Liver (tissue), 3 donors: ENCODE measurements at regions not wholly inside any gene's neighbourhood (a gene's known extent, or its start where the extent isn't known, plus 50 kb on each side); places are given as distances from the start of the nearest gene placed in this dataset.

Source experiments
- CTCF ChIP-seq: fragments of 150-350 bp; IDR thresholded peaks from 2 replicates; pipeline ENCODE4 v1.5.1; 2017; ENCODE audit warnings: improper control_type of control experiment, low read depth, low read length; ENCODE audit not compliant: missing input control
- GABPA ChIP-seq, 2 donors: IDR thresholded peaks in 1 of 2; conservative IDR thresholded peaks in 1 of 2; 2 replicates each; pipeline ENCODE4 v1.6.1; 2016; ENCODE audit warnings: antibody characterized with exemption in 2 of 2, mild to moderate bottlenecking in 1 of 2, moderate library complexity in 1 of 2
- HNF4A ChIP-seq, 2 donors: conservative IDR thresholded peaks; 2 replicates each; pipeline ENCODE4 v1.6.1; 2016; ENCODE audit warnings: antibody characterized with exemption in 2 of 2, mild to moderate bottlenecking in 2 of 2
- JUND ChIP-seq, 2 donors: IDR thresholded peaks; 2 replicates each; pipeline ENCODE4 v1.6.1; 2016; ENCODE audit warnings: antibody characterized with exemption in 2 of 2
- NR2F2 ChIP-seq: IDR thresholded peaks from 2 replicates; pipeline ENCODE4 v1.6.1; 2016; ENCODE audit warnings: antibody characterized with exemption
- RAD21 ChIP-seq, 2 donors: IDR thresholded peaks; 2 replicates each; pipeline ENCODE4 v1.6.1; 2016; ENCODE audit warnings: antibody characterized with exemption in 2 of 2, mild to moderate bottlenecking in 2 of 2
- RXRA ChIP-seq, 2 donors: IDR thresholded peaks; 2 replicates each; pipeline ENCODE4 v1.6.1; 2017 to 2018; ENCODE audit warnings: antibody characterized with exemption in 2 of 2, mild to moderate bottlenecking in 1 of 2
- SP1 ChIP-seq: IDR thresholded peaks from 2 replicates; pipeline ENCODE4 v1.6.1; 2018; ENCODE audit warnings: antibody characterized with exemption, mild to moderate bottlenecking
- YY1 ChIP-seq: IDR thresholded peaks from 2 replicates; pipeline ENCODE4 v1.6.1; 2016; ENCODE audit warnings: antibody characterized with exemption, mild to moderate bottlenecking
- TF ChIP-seq, protein P1 (sequence below): IDR thresholded peaks from 2 replicates; pipeline ENCODE4 v1.6.1; 2016; ENCODE audit warnings: antibody characterized with exemption
- TF ChIP-seq, protein P2 (sequence below): IDR thresholded peaks from 2 replicates; pipeline ENCODE4 v1.6.1; 2016; ENCODE audit warnings: antibody characterized with exemption, mild to moderate bottlenecking
- donor health status: healthy.
- donor health status: healthy.

GRCh38 chr1:193614275-193614674 lies 427.9 kb upstream of the B3GALT2 start:
- TF ChIP-seq RAD21 (IDR thresholded peaks at IDR 0.05) = no peak
- no peak for TF ChIP-seq NR2F2
- no peak for TF ChIP-seq CTCF
- TF ChIP-seq HNF4A (conservative IDR thresholded peaks at IDR 0.05) = no peak
- TF ChIP-seq JUND (IDR thresholded peaks at IDR 0.05) = no peak
- no peak for TF ChIP-seq SP1
- TF ChIP-seq, protein P1, sequence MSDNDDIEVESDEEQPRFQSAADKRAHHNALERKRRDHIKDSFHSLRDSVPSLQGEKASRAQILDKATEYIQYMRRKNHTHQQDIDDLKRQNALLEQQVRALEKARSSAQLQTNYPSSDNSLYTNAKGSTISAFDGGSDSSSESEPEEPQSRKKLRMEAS = no peak
- TF ChIP-seq YY1 = no peak
- TF ChIP-seq, protein P2, sequence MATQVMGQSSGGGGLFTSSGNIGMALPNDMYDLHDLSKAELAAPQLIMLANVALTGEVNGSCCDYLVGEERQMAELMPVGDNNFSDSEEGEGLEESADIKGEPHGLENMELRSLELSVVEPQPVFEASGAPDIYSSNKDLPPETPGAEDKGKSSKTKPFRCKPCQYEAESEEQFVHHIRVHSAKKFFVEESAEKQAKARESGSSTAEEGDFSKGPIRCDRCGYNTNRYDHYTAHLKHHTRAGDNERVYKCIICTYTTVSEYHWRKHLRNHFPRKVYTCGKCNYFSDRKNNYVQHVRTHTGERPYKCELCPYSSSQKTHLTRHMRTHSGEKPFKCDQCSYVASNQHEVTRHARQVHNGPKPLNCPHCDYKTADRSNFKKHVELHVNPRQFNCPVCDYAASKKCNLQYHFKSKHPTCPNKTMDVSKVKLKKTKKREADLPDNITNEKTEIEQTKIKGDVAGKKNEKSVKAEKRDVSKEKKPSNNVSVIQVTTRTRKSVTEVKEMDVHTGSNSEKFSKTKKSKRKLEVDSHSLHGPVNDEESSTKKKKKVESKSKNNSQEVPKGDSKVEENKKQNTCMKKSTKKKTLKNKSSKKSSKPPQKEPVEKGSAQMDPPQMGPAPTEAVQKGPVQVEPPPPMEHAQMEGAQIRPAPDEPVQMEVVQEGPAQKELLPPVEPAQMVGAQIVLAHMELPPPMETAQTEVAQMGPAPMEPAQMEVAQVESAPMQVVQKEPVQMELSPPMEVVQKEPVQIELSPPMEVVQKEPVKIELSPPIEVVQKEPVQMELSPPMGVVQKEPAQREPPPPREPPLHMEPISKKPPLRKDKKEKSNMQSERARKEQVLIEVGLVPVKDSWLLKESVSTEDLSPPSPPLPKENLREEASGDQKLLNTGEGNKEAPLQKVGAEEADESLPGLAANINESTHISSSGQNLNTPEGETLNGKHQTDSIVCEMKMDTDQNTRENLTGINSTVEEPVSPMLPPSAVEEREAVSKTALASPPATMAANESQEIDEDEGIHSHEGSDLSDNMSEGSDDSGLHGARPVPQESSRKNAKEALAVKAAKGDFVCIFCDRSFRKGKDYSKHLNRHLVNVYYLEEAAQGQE = no peak
- no peak for TF ChIP-seq GABPA (IDR thresholded peaks at IDR 0.05 in 1 of 2, conservative IDR thresholded peaks at IDR 0.05 in 1 of 2)
- TF ChIP-seq RXRA (IDR thresholded peaks at IDR 0.05) = no peak
